ENCODE measurements at regions not wholly inside any gene's neighbourhood (a gene's known extent, or its start where the extent isn't known, plus 50 kb on each side); places are given as distances from the start of the nearest gene placed in this dataset.

DNA sequence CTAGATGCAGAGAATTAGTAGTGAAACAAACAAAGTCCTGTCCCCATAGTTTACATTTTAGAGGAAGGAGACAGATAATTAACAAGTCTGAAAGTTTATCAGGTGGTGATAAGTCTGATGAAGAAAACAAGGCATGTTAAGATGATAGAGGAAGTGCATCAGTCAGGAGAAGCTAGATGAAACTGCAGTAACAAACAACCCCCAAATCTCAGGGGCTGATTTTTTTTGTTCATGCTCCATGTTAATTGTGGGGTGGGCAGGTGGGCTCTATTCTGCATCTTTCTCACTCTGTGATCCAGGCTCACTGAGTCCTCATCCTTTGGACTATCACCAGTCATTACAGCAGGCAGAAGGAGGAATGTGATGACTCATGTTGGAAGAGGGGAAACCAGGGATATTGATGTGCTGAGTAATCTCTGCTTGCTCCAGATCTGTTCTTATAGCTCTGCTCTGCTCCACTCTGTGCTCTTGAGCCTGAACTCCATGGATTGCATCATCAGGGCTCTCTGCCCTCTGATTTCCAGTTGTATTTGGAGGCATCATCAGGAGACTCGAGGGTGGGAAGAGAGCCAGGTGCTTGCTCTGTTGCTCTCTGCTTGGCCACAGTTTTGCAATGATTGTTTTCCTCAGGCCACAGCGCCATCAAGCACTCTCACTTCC lies 166.9 kb downstream of the IER5 start:
- TF ChIP-seq CTCF (IDR thresholded peaks at IDR 0.05; ENCODE audit: insufficient read depth, low read depth, low read length) (no peak), EZH2 (IDR thresholded peaks at IDR 0.05; ENCODE audit: insufficient read depth, low read length) (no peak)
